ENCODE measurements at regions not wholly inside any gene's neighbourhood (a gene's known extent, or its start where the extent isn't known, plus 50 kb on each side); places are given as distances from the start of the nearest gene placed in this dataset.

- Histone ChIP-seq H3K4me2 (ENCODE audit: insufficient read depth, low read length) (no peak overlapping the region), H3K27ac (ENCODE audit: extremely low read depth, low read depth, low read length) (no peak overlapping the region), H4K20me1 (replicated peaks; ENCODE audit: control insufficient read depth, insufficient read depth, low read length) (no peaks in the 10 kb centered on the region), H2AFZ (ENCODE audit: low read depth, low read length) (no peak overlapping the region), H3K9ac (ENCODE audit: insufficient read depth in 1 of 2, low read depth in 2 of 2, low read length in 2 of 2) (no peak overlapping the region), H3K27me3 (ENCODE audit: control insufficient read depth in 2 of 2, insufficient read depth in 2 of 2, low read length in 2 of 2) (peaks cover 0 to 9% of the 10 kb centered on the region in 2 experiments; a peak in 2 of 5 replicates), H3K9me3 (replicated peaks; ENCODE audit: control insufficient read depth, insufficient read depth, low read depth, low read length) (no peaks in the 10 kb centered on the region), H3K9me1 (ENCODE audit: control insufficient read depth, insufficient read depth, low read length) (no peaks in the 10 kb centered on the region), H3K36me3 (ENCODE audit: control insufficient read depth, insufficient read depth, low read length) (no peaks in the 10 kb centered on the region), H3K4me3 (no peak overlapping the region), H3K4me1 (replicated peaks in 1 of 2; ENCODE audit: control insufficient read depth in 2 of 2, insufficient read depth in 2 of 2, low read length in 2 of 2) (no peaks in the 10 kb centered on the region), H3K79me2 (ENCODE audit: control insufficient read depth, insufficient read depth, low read length) (no peaks in the 10 kb centered on the region)
- BruUV-seq (replicated peaks), result no TSS peak
- intact Hi-C loops (cut with micrococcal nuclease) (no loop called here), in situ Hi-C loops (cut with MboI) (no loop called here)
- ChIA-PET POLR2A (no interaction called here), CTCF (ENCODE audit: low intra/inter-chr PET ratio) (no interaction called here)
- under 1% methylated on average over 10 of the region's 11 CpGs for WGBS (ENCODE audit: insufficient coverage, low coverage, missing lambda C conversion rate)
- no peak for DNase-seq (ENCODE audit: extremely low read depth in 1 of 4, low spot score in 3 of 4)
- FAIRE-seq, result no peak
- no peak for ATAC-seq
- TF ChIP-seq MXI1 (IDR thresholded peaks at IDR 0.05; ENCODE audit: low read depth, low read length) (no peak), ZNF384 (IDR thresholded peaks at IDR 0.05; ENCODE audit: low read depth, low read length) (no peak), SMAD4 (CRISPR knock-in tag; conservative IDR thresholded peaks at IDR 0.05) (no peak), TFAP4 (CRISPR knock-in tag; IDR thresholded peaks at IDR 0.05; ENCODE audit: borderline replicate concordance) (no peak), GATA2 (CRISPR knock-in tag; IDR thresholded peaks at IDR 0.05) (no peak), MCM7 (IDR thresholded peaks at IDR 0.05) (no peak), E2F3 (CRISPR knock-in tag; IDR thresholded peaks at IDR 0.05) (no peak), RREB1 (CRISPR knock-in tag; IDR thresholded peaks at IDR 0.05) (no peak), ETS2 (tag; IDR thresholded peaks at IDR 0.05; ENCODE audit: borderline replicate concordance, poor library complexity, severe bottlenecking) (no peak), TSC22D4 (tag; IDR thresholded peaks at IDR 0.05) (no peak), ATF3 (IDR thresholded peaks at IDR 0.05) (no peak), ATF3 (CRISPR knock-in tag; conservative IDR thresholded peaks at IDR 0.05) (no peak), JUNB (CRISPR knock-in tag; conservative IDR thresholded peaks at IDR 0.05) (no peak), ZNF79 (CRISPR knock-in tag; IDR thresholded peaks at IDR 0.05; ENCODE audit: low read depth) (no peak), ARHGAP35 (IDR thresholded peaks at IDR 0.05; ENCODE audit: partially characterized antibody) (no peak)
- TF ChIP-seq, protein P1, sequence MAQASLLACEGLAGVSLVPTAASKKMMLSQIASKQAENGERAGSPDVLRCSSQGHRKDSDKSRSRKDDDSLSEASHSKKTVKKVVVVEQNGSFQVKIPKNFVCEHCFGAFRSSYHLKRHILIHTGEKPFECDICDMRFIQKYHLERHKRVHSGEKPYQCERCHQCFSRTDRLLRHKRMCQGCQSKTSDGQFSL (CRISPR knock-in tag; IDR thresholded peaks at IDR 0.05), result no peak
- TF ChIP-seq, protein P1 (tag; IDR thresholded peaks at IDR 0.05), result no peak
Measured at GRCh38 chr3:139830817-139831216, 104.2 kb upstream of the CLSTN2 start.
